A549 (cell line): ENCODE measurements at regions not wholly inside any gene's neighbourhood (a gene's known extent, or its start where the extent isn't known, plus 50 kb on each side); places are given as distances from the start of the nearest gene placed in this dataset.

Source experiments
- ATAC-seq, 2 experiments: fragments of 200-7000 bp in 1 of 2; fragments of >200 bp in 1 of 2; cut with Nextera tagmentation in 1 of 2; cut with Tn5 transposase in 1 of 2; 3 replicates each; pipeline versions ENCODE4 v1.8.0 to v1.9.1; 2018 to 2020; ENCODE audit warnings: mild to moderate bottlenecking in 1 of 2, moderate library complexity in 1 of 2
- CTCF ChIA-PET: fragments of 300-600 bp; sonication (Branson Sonifier 250); formaldehyde crosslinking; extraction: SDS; loops from one replicate; lab custom pipeline; 2021; ENCODE audit warnings: antibody characterized with exemption, inconsistent platforms; lab: Yijun Ruan, JAX
- POLR2A ChIA-PET: fragments of 350-600 bp; formaldehyde crosslinking; extraction: SDS; loops from one replicate; lab custom pipeline; 2021; ENCODE audit warnings: antibody characterized with exemption, inconsistent platforms; lab: Yijun Ruan, JAX
- DNase-seq, 2 experiments: peaks; one replicate each; pipeline versions ENCODE4 v3.0.0 to v3.0.0-alpha.2; 2011 to 2016; ENCODE audit warnings: low read depth in 1 of 2, low spot score in 1 of 2
- FAIRE-seq: peaks from 2 replicates; lab custom pipeline; 2011; peaks lifted over from hg19 to GRCh38; lab: Jason Lieb, UNC
- H3K27ac ChIP-seq, 2 experiments: fragments of >200 bp; sonication (Bioruptor Twin); formaldehyde crosslinking; 3 replicates each; pipeline ENCODE4 v1.5.1; 2016 to 2017
- H3K4me1 ChIP-seq: fragments of >200 bp; sonication (Bioruptor Twin); formaldehyde crosslinking; 3 replicates; pipeline ENCODE4 v1.6.1; 2016
- H3K4me2 ChIP-seq: fragments of >200 bp; sonication (Bioruptor Twin); formaldehyde crosslinking; 3 replicates; pipeline ENCODE4 v1.6.1; 2016
- H3K4me3 ChIP-seq: fragments of >200 bp; sonication (Bioruptor Twin); formaldehyde crosslinking; 3 replicates; pipeline ENCODE4 v1.5.1; 2016
- H3K9me3 ChIP-seq: fragments of >200 bp; sonication (Bioruptor Twin); formaldehyde crosslinking; 3 replicates; pipeline ENCODE4 v1.6.1; 2016
- ATOH8 ChIP-seq: fragments of 250-450 bp; sonication (Bioruptor Pico); IDR thresholded peaks from 2 replicates; pipeline ENCODE4 v1.5.0; 2020; ENCODE audit warnings: low read depth, mild to moderate bottlenecking, moderate library complexity
- BHLHE40 ChIP-seq: IDR thresholded peaks from 2 replicates; pipeline ENCODE4 v1.6.1; 2012; ENCODE audit warnings: low read depth, low read length, inconsistent platforms
- CBX2 ChIP-seq: fragments of 200-600 bp; sonication (generic); IDR thresholded peaks from 2 replicates; pipeline ENCODE4 v1.6.1; 2016; ENCODE audit warnings: low read depth, mild to moderate bottlenecking, borderline replicate concordance
- CBX8 ChIP-seq: fragments of 200-600 bp; sonication (generic); IDR thresholded peaks from 2 replicates; pipeline ENCODE4 v1.6.1; 2016
- CHD2 ChIP-seq: fragments of 150-350 bp; IDR thresholded peaks from 2 replicates; pipeline ENCODE4 v1.6.1; 2014; ENCODE audit warnings: low read length; ENCODE audit not compliant: partially characterized antibody
- FOSB ChIP-seq: fragments of 250-450 bp; sonication (Bioruptor Pico); IDR thresholded peaks from 2 replicates; pipeline ENCODE4 v1.5.0; 2020; ENCODE audit warnings: mild to moderate bottlenecking, moderate library complexity
- FOSL2 ChIP-seq, 2 experiments: fragments of 450-650 bp in 1 of 2; fragments of >200 bp in 1 of 2; sonication (Bioruptor Twin) in 1 of 2; formaldehyde crosslinking; IDR thresholded peaks; 2 replicates each; pipeline versions ENCODE4 v1.5.0 to v1.6.1; 2016 to 2020; ENCODE audit warnings: mild to moderate bottlenecking in 1 of 2, moderate library complexity in 1 of 2
- FOXS1 ChIP-seq: fragments of 250-450 bp; sonication (Bioruptor Pico); IDR thresholded peaks from 2 replicates; pipeline ENCODE4 v1.5.0; 2020; ENCODE audit warnings: mild to moderate bottlenecking, moderate library complexity
- HDAC2 ChIP-seq: fragments of 200-600 bp; sonication (generic); IDR thresholded peaks from 2 replicates; pipeline ENCODE4 v1.6.1; 2016
- HEYL ChIP-seq: fragments of 250-450 bp; sonication (Bioruptor Pico); IDR thresholded peaks from 2 replicates; pipeline ENCODE4 v1.8.0; 2021; ENCODE audit warnings: mild to moderate bottlenecking, moderate library complexity
- HOXB5 ChIP-seq: fragments of 250-450 bp; sonication (Bioruptor Pico); IDR thresholded peaks from 2 replicates; pipeline ENCODE4 v1.5.0; 2020; ENCODE audit warnings: mild to moderate bottlenecking, moderate library complexity
- JUN ChIP-seq, 2 experiments: fragments of >200 bp; sonication (Bioruptor Twin); formaldehyde crosslinking; IDR thresholded peaks; 2 replicates in 1 of 2; 3 replicates in 1 of 2; pipeline ENCODE4 v1.6.1; 2016 to 2017
- JUNB ChIP-seq: fragments of >200 bp; sonication (Bioruptor Twin); formaldehyde crosslinking; IDR thresholded peaks from 2 replicates; pipeline ENCODE4 v1.6.1; 2016
- KDM1A ChIP-seq: fragments of 200-600 bp; sonication (generic); IDR thresholded peaks from 2 replicates; pipeline ENCODE4 v1.6.1; 2016; ENCODE audit warnings: low read depth, mild to moderate bottlenecking
- KDM5A ChIP-seq: fragments of 200-600 bp; sonication (generic); IDR thresholded peaks from 2 replicates; pipeline ENCODE4 v1.6.1; 2016; ENCODE audit warnings: antibody characterized with exemption, mild to moderate bottlenecking
- MAFK ChIP-seq: fragments of 450-650 bp; IDR thresholded peaks from 2 replicates; pipeline ENCODE4 v1.6.1; 2014; ENCODE audit not compliant: partially characterized antibody
- MAX ChIP-seq: IDR thresholded peaks from 2 replicates; pipeline ENCODE4 v1.6.1; 2012
- NR3C1 ChIP-seq: fragments of >200 bp; sonication (Bioruptor Twin); formaldehyde crosslinking; IDR thresholded peaks from 3 replicates; pipeline ENCODE4 v1.6.1; 2017
- PBX3 ChIP-seq: IDR thresholded peaks from 2 replicates; pipeline ENCODE4 v1.6.1; 2012
- POLR2A ChIP-seq: IDR thresholded peaks from 2 replicates; pipeline ENCODE4 v1.6.1; 2012; ENCODE audit warnings: mild to moderate bottlenecking, low read length
- POLR2AphosphoS2 ChIP-seq: conservative IDR thresholded peaks from 2 replicates; pipeline ENCODE4 v1.6.1; 2012; ENCODE audit warnings: low read length, improper control_type of control experiment, inconsistent platforms
- RARB ChIP-seq: fragments of 250-450 bp; sonication (Bioruptor Pico); IDR thresholded peaks from 2 replicates; pipeline ENCODE4 v1.8.0; 2021; ENCODE audit warnings: mild to moderate bottlenecking, moderate library complexity
- RCOR1 ChIP-seq: fragments of 150-350 bp; IDR thresholded peaks from 2 replicates; pipeline ENCODE4 v1.6.1; 2014; ENCODE audit warnings: antibody characterized with exemption, low read length, low read depth
- REST ChIP-seq: fragments of 200-600 bp; sonication (generic); IDR thresholded peaks from 2 replicates; pipeline ENCODE4 v1.6.1; 2016; ENCODE audit warnings: antibody characterized with exemption, mild to moderate bottlenecking, moderate library complexity
- RFX5 ChIP-seq: fragments of 450-650 bp; IDR thresholded peaks from 2 replicates; pipeline ENCODE4 v1.7.1; 2014; ENCODE audit warnings: antibody characterized with exemption, mild to moderate bottlenecking, moderate library complexity
- SREBF2 ChIP-seq: fragments of 450-650 bp; IDR thresholded peaks from 2 replicates; pipeline ENCODE4 v1.6.1; 2014; ENCODE audit warnings: mild to moderate bottlenecking, moderate library complexity
- USF2 ChIP-seq: fragments of 450-650 bp; IDR thresholded peaks from 2 replicates; pipeline ENCODE4 v1.6.1; 2014; ENCODE audit warnings: antibody characterized with exemption
- ZC3H11A ChIP-seq: fragments of 450-650 bp; IDR thresholded peaks from 2 replicates; pipeline ENCODE4 v1.6.1; 2014; ENCODE audit warnings: antibody characterized with exemption, mild to moderate bottlenecking
- ZSCAN20 ChIP-seq: fragments of 250-450 bp; sonication (Bioruptor Pico); IDR thresholded peaks from 2 replicates; pipeline ENCODE4 v1.8.0; 2022; ENCODE audit warnings: mild to moderate bottlenecking, moderate library complexity
- WGBS: methylation state at CpG from one replicate; pipeline ENCODE4 v1.1.6; 2017; ENCODE audit errors: missing lambda C conversion rate; 5-methylcytosine and 5-hydroxymethylcytosine counted together

- no peaks in the 10 kb centered on the region for H3K4me1 ChIP-seq
- no peak for DNase-seq
- ChIA-PET CTCF (no interaction called here), POLR2A (no interaction called here)
- TF ChIP-seq RCOR1 (no peak), ZC3H11A (no peak), FOSL2 (IDR thresholded peaks at IDR 0.05) (no peak), FOSL2 (CRISPR knock-in tag; IDR thresholded peaks at IDR 0.05) (no peak), REST (no peak), HOXB5 (no peak), SREBF2 (no peak), MAX (no peak), CBX8 (no peak), PBX3 (no peak), JUN (IDR thresholded peaks at IDR 0.05) (no peak)
- no peak overlapping the region for H3K4me2 ChIP-seq
- no peak for ATAC-seq
- no peak overlapping the region for H3K27ac ChIP-seq
- no peak for FAIRE-seq
- 1% methylated on average over 4 of the region's 4 CpGs for WGBS
- H3K9me3 ChIP-seq = no peaks in the 10 kb centered on the region
- H3K4me3 ChIP-seq = no peak overlapping the region
These were observed 1539.5 kb upstream of the CELF4 start for GRCh38 chr18:39105104-39105503.

- FAIRE-seq = no peak
- H3K4me1 ChIP-seq = no peaks in the 10 kb centered on the region
- POLR2A ChIA-PET = interaction anchor here (0.7 kb wide), 1 partner anchor 19 kb away, joined by 3 read pairs; no protein-coding TSS in a partner anchor
- H3K27ac ChIP-seq = no peak overlapping the region
- DNase-seq = no peak
- ATAC-seq = no peak
- 1% methylated on average over 3 of the region's 3 CpGs for WGBS
- no peaks in the 10 kb centered on the region for H3K9me3 ChIP-seq
- TF ChIP-seq POLR2AphosphoS2 = no peak
- no peak for TF ChIP-seq NR3C1
- no peak for TF ChIP-seq RARB (CRISPR knock-in tag)
- TF ChIP-seq POLR2A = no peak
- TF ChIP-seq MAFK = no peak
- no peak for TF ChIP-seq RFX5
- TF ChIP-seq ZSCAN20 (CRISPR knock-in tag) = no peak
- no peak for TF ChIP-seq ATOH8
- no peak for TF ChIP-seq CBX8
- no peak for TF ChIP-seq KDM1A
- TF ChIP-seq HEYL (CRISPR knock-in tag) = no peak
- no peak for TF ChIP-seq CHD2
- no peak for TF ChIP-seq FOXS1 (CRISPR knock-in tag)
- TF ChIP-seq CBX2 = no peak
- no peak for TF ChIP-seq FOSB (CRISPR knock-in tag)
- no peak for TF ChIP-seq BHLHE40
- no peak for TF ChIP-seq JUNB
- no peak for TF ChIP-seq USF2
- TF ChIP-seq HDAC2 = no peak
- no peak for TF ChIP-seq KDM5A
- TF ChIP-seq, all 56 proteins: peak for 0
- Histone ChIP-seq H3K4me2 (no peak overlapping the region), H3K4me3 (no peak overlapping the region)
- CTCF ChIA-PET = no interaction called here
These were observed 1507.4 kb upstream of the CELF4 start for GRCh38 chr18:39072970-39073369.
